Astrocyte (in vitro differentiated cells and primary cell): ENCODE measurements at regions not wholly inside any gene's neighbourhood (a gene's known extent, or its start where the extent isn't known, plus 50 kb on each side); places are given as distances from the start of the nearest gene placed in this dataset.

Source experiments
- CTCF ChIP-seq: IDR thresholded peaks from 2 replicates; pipeline ENCODE4 v1.5.1; 2011; ENCODE audit warnings: low read depth, mild to moderate bottlenecking, inconsistent platforms, low read length, moderate library complexity; ENCODE audit not compliant: insufficient read depth
- EZH2 ChIP-seq: IDR thresholded peaks from 2 replicates; pipeline ENCODE4 v1.6.1; 2012; ENCODE audit warnings: mild to moderate bottlenecking, low read length, inconsistent platforms; ENCODE audit not compliant: insufficient read depth

- TF ChIP-seq CTCF (no peak), EZH2 (no peak)
These were observed 484.5 kb upstream of the NR2F2 start for GRCh38 chr15:95845862-95846515.
